Spinal cord (tissue), 9 donors: ENCODE measurements at regions not wholly inside any gene's neighbourhood (a gene's known extent, or its start where the extent isn't known, plus 50 kb on each side); places are given as distances from the start of the nearest gene placed in this dataset.

Experiments used
- DNase-seq, 6 donors: peaks; one replicate each; pipeline versions ENCODE4 v3.0.0 to v3.0.0-alpha.2; 2013 to 2015; ENCODE audit warnings: low spot score in 6 of 6, low read depth in 4 of 6
- H3K27ac ChIP-seq: one replicate; pipeline ENCODE4 v1.5.1; 2013; ENCODE audit warnings: low read depth, low read length, control low read depth
- H3K27me3 ChIP-seq: one replicate; pipeline ENCODE4 v1.6.1; 2013; ENCODE audit warnings: low read length; ENCODE audit not compliant: control insufficient read depth, insufficient read depth
- H3K36me3 ChIP-seq: one replicate; pipeline ENCODE4 v1.6.1; 2013; ENCODE audit warnings: low read length; ENCODE audit not compliant: control insufficient read depth, insufficient read depth
- H3K4me1 ChIP-seq: one replicate; pipeline ENCODE4 v1.6.1; 2013; ENCODE audit warnings: low read length; ENCODE audit not compliant: control insufficient read depth, insufficient read depth
- H3K4me3 ChIP-seq: one replicate; pipeline ENCODE4 v1.5.1; 2013; ENCODE audit warnings: low read depth, low read length, control low read depth
- H3K9me3 ChIP-seq: one replicate; pipeline ENCODE4 v1.6.1; 2013; ENCODE audit warnings: low read length; ENCODE audit not compliant: control insufficient read depth, insufficient read depth
- WGBS: methylation state at CpG from one replicate; pipeline ENCODE4 v1.1.5; 2013; ENCODE audit warnings: missing lambda C conversion rate; ENCODE audit not compliant: insufficient coverage; 5-methylcytosine and 5-hydroxymethylcytosine counted together
- donor health status: healthy.

DNA sequence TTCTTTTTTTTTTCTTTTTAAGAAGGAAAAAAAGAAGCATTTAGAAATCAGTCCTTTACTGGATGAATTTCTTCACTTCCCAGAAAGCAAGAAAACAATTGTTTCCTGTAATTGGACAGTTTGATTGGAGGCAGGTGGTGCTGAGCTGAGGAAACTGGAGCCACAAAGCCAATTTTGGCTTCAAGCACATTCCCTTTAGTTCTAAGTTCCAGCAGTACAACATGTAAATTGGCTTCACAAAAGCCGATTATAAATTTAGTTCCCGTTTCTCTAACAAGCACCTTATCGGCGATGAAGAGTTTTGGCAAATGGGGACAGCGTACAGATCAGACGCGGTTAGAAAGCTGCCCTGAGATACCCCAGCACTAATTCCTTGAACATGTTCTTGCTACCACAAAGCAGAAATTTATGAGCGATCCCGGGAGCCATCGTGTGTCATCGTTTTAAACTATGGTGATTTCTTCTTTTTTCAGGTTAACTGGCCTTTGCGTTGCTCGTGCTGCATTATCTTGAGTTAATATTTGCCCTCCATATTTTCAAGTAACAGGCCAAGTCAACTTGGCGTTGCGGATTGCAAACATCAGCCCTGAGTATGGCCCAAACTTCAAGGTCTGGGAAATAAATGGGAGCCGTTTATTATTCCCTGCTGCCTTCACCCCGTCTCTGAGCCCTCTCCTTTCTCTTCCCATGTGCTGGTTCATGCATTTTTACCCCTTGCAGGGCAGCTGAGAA, 190.4 kb upstream of the ID2 start:
- Histone ChIP-seq H3K27ac (no peak overlapping the region), H3K4me3 (no peak overlapping the region), H3K36me3 (no peaks in the 10 kb centered on the region), H3K9me3 (no peaks in the 10 kb centered on the region), H3K4me1 (peaks cover 38% of the 10 kb centered on the region), H3K27me3 (no peaks in the 10 kb centered on the region)
- 73% methylated on average over 13 of the region's 17 CpGs for WGBS
- peak in 2 of 6 donors; percentile 56 to 62 for DNase-seq

DNA sequence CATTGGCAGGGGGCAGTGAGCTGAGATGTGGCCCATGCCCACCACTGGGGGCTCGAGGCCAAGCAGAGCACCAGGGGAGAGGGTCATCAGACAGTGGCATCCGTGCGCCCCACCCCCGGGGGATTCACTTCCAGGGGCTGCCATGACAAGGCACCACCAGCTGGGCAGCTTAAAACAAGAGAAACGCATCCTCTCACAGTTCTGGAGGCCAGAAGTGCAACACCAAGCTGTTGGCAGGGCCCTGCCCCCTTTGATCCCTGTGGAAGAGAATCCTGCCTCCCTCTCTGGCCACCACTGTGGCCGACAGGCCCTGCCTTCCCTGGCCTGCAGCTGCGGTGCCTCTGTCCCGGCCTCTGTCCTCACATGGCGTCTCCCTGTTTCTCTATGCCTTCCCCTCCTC, 187.7 kb upstream of the ID2 start:
- no peak overlapping the region for H3K27ac ChIP-seq
- WGBS = 77% methylated on average over 9 of the region's 9 CpGs

DNA sequence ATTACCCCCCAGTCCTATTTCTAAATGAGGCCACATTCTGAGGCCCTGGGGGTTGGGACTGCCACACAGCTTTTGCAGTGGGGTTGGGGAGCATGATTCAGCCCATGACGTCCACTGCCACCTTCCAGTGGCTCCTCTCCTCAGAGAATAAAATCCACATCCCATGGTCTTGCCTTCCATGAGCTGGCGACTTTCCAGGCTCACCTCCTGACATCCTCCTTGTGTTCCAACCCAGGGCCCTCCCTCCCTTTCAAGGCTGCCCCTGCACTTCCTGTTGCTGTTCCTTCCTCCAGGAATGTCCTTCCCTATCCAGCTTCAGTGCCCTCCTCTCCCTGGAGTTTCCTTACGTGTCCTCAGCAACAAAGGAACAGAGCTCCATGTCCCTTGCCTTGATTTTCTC, 187.3 kb upstream of the ID2 start:
- no peaks in the 10 kb centered on the region for H3K27me3 ChIP-seq
- WGBS = 100% methylated on average over 2 of the region's 3 CpGs
- H3K4me1 ChIP-seq = peaks cover 8% of the 10 kb centered on the region
- H3K27ac ChIP-seq = no peak overlapping the region
- no peak for DNase-seq
- H3K9me3 ChIP-seq = no peaks in the 10 kb centered on the region
- no peak overlapping the region for H3K4me3 ChIP-seq
- H3K36me3 ChIP-seq = no peaks in the 10 kb centered on the region

More for the DNA sequence above, 187.7 kb upstream of the ID2 start:
- no peaks in the 10 kb centered on the region for H3K9me3 ChIP-seq
- peaks cover 12% of the 10 kb centered on the region for H3K4me1 ChIP-seq
- H3K36me3 ChIP-seq = no peaks in the 10 kb centered on the region
- DNase-seq = no peak
- H3K27me3 ChIP-seq = no peaks in the 10 kb centered on the region
- no peak overlapping the region for H3K4me3 ChIP-seq

DNA sequence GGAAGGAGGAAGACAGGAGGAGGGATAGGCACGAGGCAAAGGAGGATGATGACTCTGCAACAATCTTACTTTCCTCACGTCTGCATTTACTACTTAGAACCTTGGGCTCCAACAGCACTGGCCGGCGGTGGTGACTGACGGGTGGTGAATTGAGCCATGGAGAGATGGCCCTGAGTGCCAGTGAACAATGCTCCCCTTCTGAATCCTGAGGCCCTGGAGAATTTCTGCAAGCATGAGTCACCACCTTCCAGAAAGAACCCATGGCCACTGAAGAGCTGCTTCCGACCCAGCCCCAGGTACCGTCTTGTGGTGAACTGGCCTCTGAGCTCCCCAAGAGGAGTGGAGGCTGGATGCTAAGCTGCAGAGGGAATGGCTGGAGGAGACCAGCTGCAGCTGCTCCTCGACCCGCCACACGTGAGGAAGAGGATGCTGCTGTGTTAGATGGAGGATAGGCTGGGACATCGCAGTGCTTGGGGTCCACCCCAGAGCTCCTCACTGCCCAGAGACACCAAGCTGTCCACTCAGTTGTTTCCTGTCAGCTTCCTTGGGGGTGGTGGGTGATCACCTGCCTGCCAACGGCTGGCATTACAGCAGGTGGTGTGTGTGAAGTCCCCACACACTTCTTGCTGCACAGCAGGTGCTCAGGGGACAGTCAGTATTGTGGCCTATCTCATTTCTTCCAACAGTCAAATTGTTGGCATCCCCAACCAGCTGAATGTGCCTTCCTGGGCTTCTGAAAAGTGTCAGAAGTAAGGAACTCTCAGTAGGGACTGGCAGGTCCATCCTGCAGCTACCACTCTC, 186.5 kb upstream of the ID2 start:
- WGBS = 89% methylated on average over 4 of the region's 12 CpGs
- Histone ChIP-seq H3K36me3 (no peaks in the 10 kb centered on the region), H3K27me3 (no peaks in the 10 kb centered on the region), H3K27ac (no peak overlapping the region), H3K4me3 (no peak overlapping the region), H3K9me3 (no peaks in the 10 kb centered on the region), H3K4me1 (no peaks in the 10 kb centered on the region)
- DNase-seq = no peak

GRCh38 chr2:8496079-8496478, 185.8 kb upstream of the ID2 start:
- H3K4me3 ChIP-seq = no peak overlapping the region
- H3K4me1 ChIP-seq = no peaks in the 10 kb centered on the region
- 73% methylated on average over 4 of the region's 4 CpGs for WGBS
- no peak for DNase-seq
- no peaks in the 10 kb centered on the region for H3K36me3 ChIP-seq
- H3K27ac ChIP-seq = no peak overlapping the region
- H3K9me3 ChIP-seq = no peaks in the 10 kb centered on the region
- no peaks in the 10 kb centered on the region for H3K27me3 ChIP-seq

GRCh38 chr2:8496617-8497016, 185.2 kb upstream of the ID2 start:
- Histone ChIP-seq H3K9me3 (no peaks in the 10 kb centered on the region), H3K4me1 (no peaks in the 10 kb centered on the region), H3K36me3 (no peaks in the 10 kb centered on the region), H3K27ac (no peak overlapping the region), H3K4me3 (no peak overlapping the region), H3K27me3 (no peaks in the 10 kb centered on the region)
- WGBS = 79% methylated on average over 3 of the region's 4 CpGs
- DNase-seq = no peak

- Histone ChIP-seq H3K36me3 (no peaks in the 10 kb centered on the region), H3K4me3 (no peak overlapping the region), H3K27me3 (no peaks in the 10 kb centered on the region), H3K4me1 (peaks cover 7% of the 10 kb centered on the region), H3K9me3 (no peaks in the 10 kb centered on the region), H3K27ac (no peak overlapping the region)
- no peak for DNase-seq
- no CpG with 5 or more reads among the region's 3 CpGs for WGBS
Observed at GRCh38 chr2:8498994-8499393, 182.9 kb upstream of the ID2 start.

- Histone ChIP-seq H3K27ac (no peak overlapping the region), H3K4me3 (no peak overlapping the region), H3K4me1 (peaks cover 7% of the 10 kb centered on the region), H3K27me3 (no peaks in the 10 kb centered on the region), H3K36me3 (no peaks in the 10 kb centered on the region), H3K9me3 (no peaks in the 10 kb centered on the region)
- WGBS = 90% methylated on average over 8 of the region's 13 CpGs
- DNase-seq = no peak
Observed at GRCh38 chr2:8500124-8501054, 181.5 kb upstream of the ID2 start.

- Histone ChIP-seq H3K9me3 (no peaks in the 10 kb centered on the region), H3K4me1 (peaks cover 7% of the 10 kb centered on the region), H3K27ac (no peak overlapping the region), H3K27me3 (no peaks in the 10 kb centered on the region), H3K4me3 (no peak overlapping the region), H3K36me3 (no peaks in the 10 kb centered on the region)
- DNase-seq = no peak
- WGBS = 82% methylated on average over 5 of the region's 7 CpGs
Observed at GRCh38 chr2:8501061-8501720, 180.7 kb upstream of the ID2 start.
